Spleen (tissue), 11 donors: ENCODE measurements at regions not wholly inside any gene's neighbourhood (a gene's known extent, or its start where the extent isn't known, plus 50 kb on each side); places are given as distances from the start of the nearest gene placed in this dataset.

ENCODE experiments used
- DNase-seq: peaks from one replicate; pipeline ENCODE4 v3.0.0-alpha.2; 2020
- H3K27ac ChIP-seq, 8 donors: fragments of 200-600 bp; sonication (generic) in 7 of 8; 1 replicate in 4 of 8; 2 replicates in 4 of 8; pipeline versions ENCODE4 v1.5.0 to v1.8.0; 2016 to 2021; ENCODE audit warnings: inconsistent platforms in 4 of 8, mild to moderate bottlenecking in 4 of 8, moderate library complexity in 1 of 8
- H3K27me3 ChIP-seq, 7 donors: fragments of 200-600 bp; sonication (generic) in 6 of 7; replicated peaks in 1 of 7; 1 replicate in 4 of 7; 2 replicates in 3 of 7; pipeline versions ENCODE4 v1.5.0 to v1.8.0; 2016 to 2021; ENCODE audit warnings: inconsistent platforms in 3 of 7, mild to moderate bottlenecking in 1 of 7
- H3K36me3 ChIP-seq, 6 donors: fragments of 200-600 bp; sonication (generic) in 5 of 6; 1 replicate in 4 of 6; 2 replicates in 2 of 6; pipeline versions ENCODE4 v1.5.0 to v1.8.0; 2016 to 2021; ENCODE audit warnings: inconsistent platforms in 2 of 6
- H3K4me1 ChIP-seq, 6 donors: fragments of 200-600 bp; sonication (generic) in 5 of 6; 1 replicate in 3 of 6; 2 replicates in 3 of 6; pipeline versions ENCODE4 v1.5.0 to v1.8.0; 2016 to 2021; ENCODE audit warnings: inconsistent platforms in 3 of 6
- H3K4me3 ChIP-seq, 8 donors: fragments of 200-600 bp; sonication (generic) in 7 of 8; 1 replicate in 4 of 8; 2 replicates in 4 of 8; pipeline versions ENCODE4 v1.5.0 to v1.8.0; 2016 to 2021; ENCODE audit warnings: inconsistent platforms in 4 of 8, mild to moderate bottlenecking in 4 of 8, moderate library complexity in 2 of 8
- H3K9me3 ChIP-seq, 8 donors: fragments of 200-600 bp; sonication (generic) in 7 of 8; 1 replicate in 4 of 8; 2 replicates in 4 of 8; pipeline versions ENCODE4 v1.5.0 to v1.8.0; 2016 to 2021; ENCODE audit warnings: inconsistent platforms in 4 of 8
- POLR2A ChIP-seq, 3 donors: fragments of 450-650 bp; IDR thresholded peaks; one replicate each; pipeline ENCODE4 v1.5.1; 2017; ENCODE audit warnings: antibody characterized with exemption in 3 of 3, mild to moderate bottlenecking in 1 of 3
- POLR2AphosphoS5 ChIP-seq, 3 donors: sonication (generic); formaldehyde crosslinking; IDR thresholded peaks; one replicate each; pipeline ENCODE4 v1.5.1; 2017; ENCODE audit warnings: antibody characterized with exemption in 3 of 3
- WGBS, 5 donors: extraction: QIAGEN DNeasy Blood & Tissue Kit in 3 of 5; methylation state at CpG; one replicate each; pipeline versions ENCODE4 v1.1.5 to v1.1.7; 2013 to 2018; 5-methylcytosine and 5-hydroxymethylcytosine counted together
- intact Hi-C: fragments of 100-400 bp; cut with DNase I; formaldehyde crosslinking; loops from one replicate; pipeline ENCODE4 v1.15.0; 2023; ENCODE audit warnings: low total_unique reads
- TF ChIP-seq, protein P1 (sequence below), 11 experiments: fragments of 200-600 bp in 7 of 11; fragments of 450-650 bp in 4 of 11; sonication (generic) in 4 of 11; IDR thresholded peaks in 8 of 11; conservative IDR thresholded peaks in 3 of 11; 1 replicate in 7 of 11; 2 replicates in 4 of 11; pipeline versions ENCODE4 v1.4.0 to v1.8.0; 2016 to 2021; ENCODE audit warnings: antibody characterized with exemption in 11 of 11, inconsistent platforms in 4 of 11, mild to moderate bottlenecking in 1 of 11
- donor health status: healthy with polysubstance abuse.
- donor health status: DM: no; HTN: no; CAD: no; lungs with moderate emphysema.
- donor health status: DM: no; HTN: no; CAD: no.
- donor health status: Bipolar disorder and iron deficiency.
- donor health status: healthy.
- donor health status: DM: no; HTN: no; CAD: no.
- donor health status: DM: yes; HTN: yes; CAD: no.

DNA sequence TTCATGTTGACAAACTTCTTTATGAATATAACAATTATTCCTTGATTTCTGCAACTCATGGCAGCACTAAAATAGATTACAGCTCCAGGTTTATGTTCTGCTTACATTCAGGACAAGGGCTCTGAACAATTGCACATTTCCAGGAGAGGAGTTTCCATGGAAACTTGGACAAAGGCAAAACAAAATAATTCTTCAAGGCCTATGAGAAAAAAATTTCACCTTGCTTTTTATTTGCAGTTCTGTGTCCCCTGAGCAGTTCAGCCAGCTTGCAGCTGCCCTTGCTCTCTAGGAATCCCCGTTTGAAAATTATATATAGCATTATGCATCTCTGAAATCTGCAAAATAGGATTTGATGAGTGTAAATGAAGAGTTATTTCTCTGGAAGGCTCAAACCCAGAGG lies 71.7 kb downstream of the ARL4A start:
- no peaks in the 10 kb centered on the region for H3K4me1 ChIP-seq
- intact Hi-C loops, result no loop called here
- H3K36me3 ChIP-seq, result no peaks in the 10 kb centered on the region
- peaks cover 0 to 11% (median 3%) of the 10 kb centered on the region in 8 donors for H3K9me3 ChIP-seq
- H3K4me3 ChIP-seq, result no peak overlapping the region
- no peak overlapping the region for H3K27ac ChIP-seq
- H3K27me3 ChIP-seq, result no peaks in the 10 kb centered on the region
- TF ChIP-seq, protein P1, sequence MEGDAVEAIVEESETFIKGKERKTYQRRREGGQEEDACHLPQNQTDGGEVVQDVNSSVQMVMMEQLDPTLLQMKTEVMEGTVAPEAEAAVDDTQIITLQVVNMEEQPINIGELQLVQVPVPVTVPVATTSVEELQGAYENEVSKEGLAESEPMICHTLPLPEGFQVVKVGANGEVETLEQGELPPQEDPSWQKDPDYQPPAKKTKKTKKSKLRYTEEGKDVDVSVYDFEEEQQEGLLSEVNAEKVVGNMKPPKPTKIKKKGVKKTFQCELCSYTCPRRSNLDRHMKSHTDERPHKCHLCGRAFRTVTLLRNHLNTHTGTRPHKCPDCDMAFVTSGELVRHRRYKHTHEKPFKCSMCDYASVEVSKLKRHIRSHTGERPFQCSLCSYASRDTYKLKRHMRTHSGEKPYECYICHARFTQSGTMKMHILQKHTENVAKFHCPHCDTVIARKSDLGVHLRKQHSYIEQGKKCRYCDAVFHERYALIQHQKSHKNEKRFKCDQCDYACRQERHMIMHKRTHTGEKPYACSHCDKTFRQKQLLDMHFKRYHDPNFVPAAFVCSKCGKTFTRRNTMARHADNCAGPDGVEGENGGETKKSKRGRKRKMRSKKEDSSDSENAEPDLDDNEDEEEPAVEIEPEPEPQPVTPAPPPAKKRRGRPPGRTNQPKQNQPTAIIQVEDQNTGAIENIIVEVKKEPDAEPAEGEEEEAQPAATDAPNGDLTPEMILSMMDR (IDR thresholded peaks at IDR 0.05 in 8 of 11, conservative IDR thresholded peaks at IDR 0.05 in 3 of 11), result no peak
- TF ChIP-seq POLR2AphosphoS5 (IDR thresholded peaks at IDR 0.05), result no peak
- no peak for TF ChIP-seq POLR2A (IDR thresholded peaks at IDR 0.05)
- 43 to 79% (median 53%) methylated on average over 1 of the region's 1 CpG for WGBS, 5 donors
- DNase-seq, result no peak

DNA sequence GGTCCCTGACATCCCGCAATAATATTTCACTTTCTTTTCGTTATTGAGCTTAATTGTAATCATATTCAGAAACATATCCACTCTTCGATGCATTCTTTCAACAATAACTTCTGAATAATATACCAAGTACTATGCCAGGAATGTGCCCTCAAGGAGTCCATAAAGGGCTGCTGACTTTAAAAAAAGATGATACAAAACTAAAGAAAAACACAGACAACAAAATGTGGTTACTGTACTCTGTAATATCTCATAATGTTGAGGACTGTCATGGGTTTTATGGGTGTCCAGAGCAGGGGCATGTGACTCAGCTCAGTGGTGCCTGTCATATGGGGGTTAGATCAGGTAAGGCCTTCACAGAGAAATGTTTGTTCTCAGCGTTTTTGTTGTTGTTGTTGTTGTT lies 73.7 kb downstream of the ARL4A start:
- TF ChIP-seq POLR2AphosphoS5 (IDR thresholded peaks at IDR 0.05), result no peak
- TF ChIP-seq, protein P1 (IDR thresholded peaks at IDR 0.05 in 8 of 11, conservative IDR thresholded peaks at IDR 0.05 in 3 of 11), result no peak
- TF ChIP-seq POLR2A (IDR thresholded peaks at IDR 0.05), result no peak
- DNase-seq, result no peak
- no peaks in the 10 kb centered on the region for H3K36me3 ChIP-seq
- H3K4me3 ChIP-seq, result no peak overlapping the region
- H3K9me3 ChIP-seq, result peaks cover 0 to 11% (median 3%) of the 10 kb centered on the region in 8 donors
- 77 to 92% (median 88%) methylated on average over 4 of the region's 4 CpGs for WGBS, 5 donors
- H3K27me3 ChIP-seq, result no peaks in the 10 kb centered on the region
- no peak overlapping the region for H3K27ac ChIP-seq
- H3K4me1 ChIP-seq, result no peaks in the 10 kb centered on the region
- intact Hi-C loops, result no loop called here

DNA sequence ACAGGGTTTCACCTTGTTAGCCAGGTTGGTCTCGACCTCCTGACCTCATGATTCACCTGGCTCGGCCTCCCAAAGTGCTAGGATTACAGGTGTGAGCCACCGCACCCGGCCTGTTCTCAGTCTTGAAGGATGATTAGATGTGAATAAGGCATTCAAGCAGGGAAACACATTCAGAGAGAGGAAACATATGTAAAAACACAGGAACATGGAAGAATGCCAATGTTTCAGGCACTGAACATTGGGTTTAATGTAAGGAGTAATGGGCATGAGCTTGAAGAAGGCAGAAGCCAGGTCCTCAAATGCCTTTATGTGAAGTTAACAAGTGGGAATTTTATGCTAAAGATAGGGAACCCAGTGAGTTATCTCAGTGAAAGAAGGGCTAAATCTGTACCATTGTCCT lies 74.3 kb downstream of the ARL4A start:
- H3K27me3 ChIP-seq, result no peaks in the 10 kb centered on the region
- no peaks in the 10 kb centered on the region for H3K4me1 ChIP-seq
- no peaks in the 10 kb centered on the region for H3K36me3 ChIP-seq
- TF ChIP-seq POLR2A (IDR thresholded peaks at IDR 0.05) (no peak), POLR2AphosphoS5 (IDR thresholded peaks at IDR 0.05) (no peak)
- TF ChIP-seq, protein P1 (IDR thresholded peaks at IDR 0.05 in 8 of 11, conservative IDR thresholded peaks at IDR 0.05 in 3 of 11), result no peak
- H3K27ac ChIP-seq, result no peak overlapping the region
- DNase-seq, result no peak
- 72 to 91% (median 79%) methylated on average over 4 of the region's 4 CpGs for WGBS, 5 donors
- intact Hi-C loops, result no loop called here
- H3K4me3 ChIP-seq, result no peak overlapping the region
- H3K9me3 ChIP-seq, result peaks cover 0 to 11% (median 3%) of the 10 kb centered on the region in 8 donors

- Histone ChIP-seq H3K4me3 (no peak overlapping the region), H3K27me3 (no peaks in the 10 kb centered on the region), H3K4me1 (no peaks in the 10 kb centered on the region), H3K36me3 (no peaks in the 10 kb centered on the region), H3K9me3 (peaks cover 0 to 11% (median 3%) of the 10 kb centered on the region in 8 donors), H3K27ac (no peak overlapping the region)
- intact Hi-C loops, result no loop called here
- DNase-seq, result no peak
- TF ChIP-seq POLR2AphosphoS5 (IDR thresholded peaks at IDR 0.05) (no peak), POLR2A (IDR thresholded peaks at IDR 0.05) (no peak)
- TF ChIP-seq, protein P1 (IDR thresholded peaks at IDR 0.05 in 8 of 11, conservative IDR thresholded peaks at IDR 0.05 in 3 of 11), result no peak
- WGBS, 5 donors, result 71 to 80% (median 77%) methylated on average over 2 of the region's 2 CpGs
Measured at GRCh38 chr7:12764458-12764891, 77.0 kb downstream of the ARL4A start.
